GM18507 (cell line): ENCODE measurements at regions not wholly inside any gene's neighbourhood (a gene's known extent, or its start where the extent isn't known, plus 50 kb on each side); places are given as distances from the start of the nearest gene placed in this dataset.

Experiments
- DNase-seq: peaks from one replicate; pipeline ENCODE4 v3.0.0; 2011; ENCODE audit warnings: low read depth; ENCODE audit not compliant: insufficient read length; ENCODE audit errors: extremely low spot score
- FAIRE-seq: peaks from 2 replicates; lab custom pipeline; 2011; peaks lifted over from hg19 to GRCh38; lab: Jason Lieb, UNC

DNA sequence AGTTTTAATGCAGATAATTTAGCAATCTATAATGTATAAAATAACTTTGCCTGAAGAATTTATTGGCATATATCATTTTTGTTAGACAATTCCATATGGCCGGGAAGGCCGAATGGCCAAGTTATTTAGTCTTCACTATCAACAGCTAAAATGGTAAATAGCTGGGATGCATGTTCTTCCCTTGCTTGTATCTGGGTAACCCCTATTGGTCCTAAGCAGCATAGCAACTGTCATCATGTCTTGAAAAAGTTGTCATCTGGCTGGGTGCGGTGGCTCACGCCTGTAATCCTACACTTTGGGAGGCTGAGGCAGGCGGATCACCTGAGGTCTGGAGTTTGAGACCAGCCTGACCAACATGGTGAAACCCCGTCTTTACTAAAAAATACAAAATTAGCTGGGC is 340.0 kb upstream of the DPYD start:
- DNase-seq (no peak), FAIRE-seq (no peak)

GRCh38 chr1:98260412-98260811 is 339.6 kb upstream of the DPYD start:
- DNase-seq (no peak), FAIRE-seq (no peak)

DNA sequence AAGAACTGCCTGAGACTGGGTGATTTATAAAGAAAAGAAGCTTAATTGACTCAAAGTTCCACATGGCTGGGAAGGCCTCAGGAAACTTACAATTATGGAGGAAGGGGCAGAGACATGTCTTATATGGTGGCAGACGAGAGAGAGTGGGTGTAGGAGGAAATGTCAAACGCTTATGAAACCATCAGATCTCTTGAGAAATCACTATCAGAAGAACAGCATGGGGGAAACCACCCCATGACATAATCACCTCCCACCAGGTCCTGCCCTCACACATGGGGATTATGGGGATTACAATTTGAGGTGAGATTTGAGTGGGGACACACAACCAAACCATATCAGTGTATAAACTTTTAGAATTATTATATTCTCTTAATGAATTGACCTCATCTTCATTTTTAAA is 335.9 kb upstream of the DPYD start:
- FAIRE-seq (no peak), DNase-seq (no peak)

GRCh38 chr1:98253145-98253544 is 332.3 kb upstream of the DPYD start:
- DNase-seq (no peak), FAIRE-seq (no peak)

DNA sequence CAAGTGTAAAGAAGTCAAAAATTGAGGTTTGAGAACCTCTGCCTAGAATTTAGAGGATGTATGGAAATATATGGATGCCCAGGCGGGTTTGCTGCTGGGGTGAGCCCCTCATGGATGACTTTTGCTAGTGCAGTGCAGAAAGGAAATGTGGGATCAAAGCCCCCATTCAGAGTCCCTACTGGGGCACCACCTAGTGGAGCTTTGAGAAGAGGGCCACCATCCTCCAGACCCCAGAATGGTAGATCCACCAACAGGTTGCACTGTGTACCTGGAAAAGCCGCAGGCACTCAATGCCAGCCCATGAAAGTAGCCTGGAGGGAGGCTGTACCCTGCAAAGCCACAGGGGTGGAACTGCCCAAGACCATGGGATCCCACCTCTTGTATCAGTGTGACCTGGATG is 330.7 kb upstream of the DPYD start:
- FAIRE-seq, result no peak
- no peak for DNase-seq

DNA sequence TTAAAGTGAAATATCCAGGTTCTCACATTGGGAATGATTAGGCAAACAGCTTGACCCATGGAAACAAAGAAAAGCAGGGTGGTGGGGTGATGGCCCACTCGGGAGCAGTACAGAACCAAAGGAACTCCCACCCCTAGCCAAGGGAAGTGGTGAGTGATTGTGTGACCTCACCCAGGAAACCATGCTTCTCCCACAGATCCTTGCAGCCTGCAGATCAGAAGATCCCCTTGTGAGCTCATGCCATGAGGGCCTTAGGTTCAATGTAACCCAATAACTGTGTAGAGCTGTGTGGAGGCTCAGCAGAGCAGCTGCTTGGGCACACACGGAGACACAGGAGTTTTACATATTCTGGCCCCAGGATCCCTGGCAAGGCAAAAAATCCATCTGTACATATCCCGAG is 311.8 kb upstream of the DPYD start:
- no peak for DNase-seq
- no peak for FAIRE-seq

DNA sequence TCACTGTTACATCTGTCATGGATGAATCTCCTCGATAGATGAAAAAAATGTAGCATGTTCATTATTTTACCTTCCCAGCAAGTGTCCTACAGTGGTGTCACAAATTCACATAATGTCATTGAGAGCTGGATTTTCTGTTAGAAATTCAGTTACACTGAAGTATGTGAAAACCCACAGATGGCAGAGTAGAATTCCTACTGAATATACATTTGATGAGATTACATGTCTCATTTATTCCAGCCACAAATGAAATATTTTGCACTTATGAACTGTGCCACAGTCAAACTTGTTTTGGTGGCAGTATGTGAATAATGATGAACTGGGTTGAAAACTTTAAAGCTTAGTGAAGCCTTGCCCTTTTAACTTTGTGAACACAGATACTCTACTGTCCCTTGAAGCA is 301.9 kb upstream of the DPYD start:
- FAIRE-seq (no peak), DNase-seq (no peak)

GRCh38 chr1:98221923-98222322 is 301.1 kb upstream of the DPYD start:
- no peak for FAIRE-seq
- DNase-seq, result no peak

- FAIRE-seq (no peak), DNase-seq (no peak)
These were observed 296.8 kb upstream of the DPYD start for GRCh38 chr1:98217601-98218000.

DNA sequence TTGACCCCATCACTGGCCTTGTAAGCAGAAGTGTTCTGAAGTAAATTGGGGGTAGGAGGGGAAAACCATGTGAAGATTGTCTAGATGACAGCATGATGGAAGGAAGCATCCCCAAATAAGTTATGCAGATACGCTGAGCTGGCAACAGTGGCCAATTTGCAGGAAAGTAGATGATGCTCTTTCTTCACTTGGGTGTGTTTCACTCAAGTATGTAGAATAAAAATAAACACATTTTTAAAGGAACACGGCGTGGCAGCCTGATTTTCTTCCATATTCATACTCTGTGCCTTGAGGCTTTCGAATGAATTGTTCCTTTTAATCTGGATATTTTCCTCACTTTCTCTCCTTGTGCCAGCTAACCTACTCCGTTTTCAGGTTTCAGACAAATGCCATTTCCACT is 295.5 kb upstream of the DPYD start:
- DNase-seq (no peak), FAIRE-seq (no peak)

DNA sequence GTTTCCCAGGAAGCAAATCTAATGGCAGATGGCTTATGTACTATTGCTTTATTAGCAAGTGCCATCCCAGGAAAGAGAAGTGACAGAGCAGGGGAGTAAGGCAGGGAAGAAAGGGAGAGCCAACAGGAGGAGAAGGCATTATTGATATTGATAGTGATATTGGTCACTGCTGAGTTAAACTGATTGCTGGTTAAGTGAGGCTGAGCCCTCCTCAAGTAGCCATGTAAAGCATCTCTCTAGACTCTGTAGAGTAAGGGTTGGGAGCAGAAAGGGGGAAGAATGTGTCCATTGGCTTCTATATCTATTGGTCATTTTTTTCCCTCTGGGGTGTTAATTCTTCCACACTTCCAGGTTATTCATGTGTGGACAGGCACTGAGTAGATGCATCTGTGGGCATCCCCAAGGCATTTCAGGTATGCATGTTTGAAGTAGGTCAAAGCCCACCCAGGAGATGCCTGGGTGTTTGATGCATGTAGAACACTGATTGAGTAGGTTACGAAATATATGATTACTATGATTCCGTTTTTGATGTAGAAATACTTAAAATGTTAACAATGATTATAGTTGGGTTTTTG is 290.5 kb upstream of the DPYD start:
- no peak for DNase-seq
- FAIRE-seq, result no peak

GRCh38 chr1:98210563-98210962 is 289.7 kb upstream of the DPYD start:
- FAIRE-seq (no peak), DNase-seq (no peak)

DNA sequence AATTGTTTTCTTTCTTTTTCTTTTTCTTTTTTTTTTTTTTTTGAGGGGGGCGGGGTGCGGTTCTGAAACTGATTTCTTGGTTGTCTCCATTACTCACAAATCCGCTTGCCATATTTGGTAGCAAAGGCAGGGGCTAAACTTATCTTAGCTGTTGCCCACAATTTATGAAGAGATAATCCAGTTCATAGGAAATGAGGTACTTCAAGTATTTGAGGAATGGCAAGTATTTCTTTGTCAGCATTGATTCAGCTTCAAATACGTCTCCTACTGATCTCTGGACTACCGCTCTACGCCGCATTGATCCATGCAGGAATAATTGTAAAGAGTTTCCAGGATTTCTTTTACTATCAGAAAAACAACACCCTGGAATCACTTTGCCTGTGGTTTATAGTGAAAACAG is 289.2 kb upstream of the DPYD start:
- FAIRE-seq, result no peak
- no peak for DNase-seq

DNA sequence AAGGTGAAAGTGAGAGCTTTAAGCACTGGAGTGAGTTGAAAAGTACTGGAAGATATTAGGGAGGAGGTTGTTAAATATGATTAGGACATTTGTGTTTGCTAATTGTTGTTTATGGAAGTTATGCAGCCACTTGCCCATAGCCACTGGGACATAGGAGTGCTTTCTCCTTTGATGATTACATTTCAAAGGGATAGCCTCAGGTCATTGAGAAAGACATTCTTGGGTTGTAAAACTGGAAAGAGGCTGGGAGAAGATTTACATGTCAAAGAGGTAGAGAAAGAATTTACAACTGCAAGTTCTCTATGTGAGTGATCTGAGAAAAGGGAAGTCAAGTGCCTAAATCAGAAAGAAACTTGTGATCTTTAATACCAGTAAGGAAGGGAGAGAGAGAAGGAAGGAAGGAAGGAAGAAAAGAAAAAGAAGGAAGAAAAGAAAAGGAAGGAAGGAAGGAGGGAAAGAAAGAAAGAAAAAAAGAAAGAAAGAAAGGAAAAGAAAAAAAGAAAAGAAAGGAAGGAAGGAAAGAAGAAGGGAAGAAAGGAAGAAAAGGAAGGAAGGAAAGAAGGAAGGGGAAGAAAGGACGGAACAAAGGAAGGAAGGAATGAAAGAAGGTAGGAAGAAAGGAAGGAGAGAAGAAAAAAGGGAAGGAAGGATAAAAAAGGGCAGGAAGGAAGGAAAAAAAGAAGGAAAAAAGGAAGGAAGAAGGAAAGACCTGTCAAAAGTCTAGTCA is 284.6 kb upstream of the DPYD start:
- FAIRE-seq (no peak), DNase-seq (no peak)

- FAIRE-seq, result no peak
- DNase-seq, result no peak
These were observed 282.6 kb upstream of the DPYD start for GRCh38 chr1:98203466-98203865.

GRCh38 chr1:98201666-98202081 is 280.8 kb upstream of the DPYD start:
- FAIRE-seq, result no peak
- DNase-seq, result no peak

- FAIRE-seq, result no peak
These were observed 276.5 kb upstream of the DPYD start for GRCh38 chr1:98197356-98197755.

DNA sequence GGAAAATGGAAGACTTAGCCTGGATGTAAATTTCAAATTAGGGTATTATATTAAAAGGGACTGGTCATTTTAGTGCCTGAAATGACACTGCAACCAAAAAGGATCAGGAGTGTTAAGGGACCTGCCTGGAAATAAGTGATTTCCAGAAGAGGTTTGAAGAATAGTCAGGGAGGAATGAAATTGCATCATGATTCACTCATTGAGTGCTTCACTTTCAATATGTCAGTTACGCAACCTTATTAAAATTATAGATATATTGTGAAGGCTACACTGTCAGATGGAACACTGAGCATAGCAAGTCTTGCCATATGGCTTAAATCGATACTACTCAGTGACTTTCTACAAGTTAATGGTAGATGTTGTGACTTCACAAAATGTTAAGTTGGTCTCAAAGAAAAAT is 275.2 kb upstream of the DPYD start:
- DNase-seq (no peak), FAIRE-seq (no peak)

More at GRCh38 chr1:98197356-98197755, 276.5 kb upstream of the DPYD start:
- no peak for DNase-seq

DNA sequence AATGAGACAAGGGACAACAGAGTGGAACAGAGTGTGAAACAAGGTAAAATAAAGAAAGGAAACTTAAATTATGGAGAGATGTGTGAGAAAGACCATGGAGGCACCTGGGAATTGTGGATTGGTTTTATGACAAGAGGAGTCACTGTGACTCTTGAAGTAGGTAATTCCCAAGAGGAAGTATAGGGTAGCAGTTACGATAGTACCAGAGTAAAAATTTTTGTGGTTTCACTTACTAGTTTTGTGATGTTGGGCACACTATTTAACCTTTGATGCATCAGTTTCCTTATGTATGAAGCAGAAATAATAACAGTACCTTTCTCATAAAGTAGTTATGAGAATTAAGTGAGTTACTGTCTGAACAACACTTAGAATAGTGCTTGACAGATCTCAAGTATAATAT is 267.9 kb upstream of the DPYD start:
- FAIRE-seq, result no peak
- no peak for DNase-seq

GRCh38 chr1:98184856-98185255 is 264.0 kb upstream of the DPYD start:
- no peak for FAIRE-seq
- no peak for DNase-seq

DNA sequence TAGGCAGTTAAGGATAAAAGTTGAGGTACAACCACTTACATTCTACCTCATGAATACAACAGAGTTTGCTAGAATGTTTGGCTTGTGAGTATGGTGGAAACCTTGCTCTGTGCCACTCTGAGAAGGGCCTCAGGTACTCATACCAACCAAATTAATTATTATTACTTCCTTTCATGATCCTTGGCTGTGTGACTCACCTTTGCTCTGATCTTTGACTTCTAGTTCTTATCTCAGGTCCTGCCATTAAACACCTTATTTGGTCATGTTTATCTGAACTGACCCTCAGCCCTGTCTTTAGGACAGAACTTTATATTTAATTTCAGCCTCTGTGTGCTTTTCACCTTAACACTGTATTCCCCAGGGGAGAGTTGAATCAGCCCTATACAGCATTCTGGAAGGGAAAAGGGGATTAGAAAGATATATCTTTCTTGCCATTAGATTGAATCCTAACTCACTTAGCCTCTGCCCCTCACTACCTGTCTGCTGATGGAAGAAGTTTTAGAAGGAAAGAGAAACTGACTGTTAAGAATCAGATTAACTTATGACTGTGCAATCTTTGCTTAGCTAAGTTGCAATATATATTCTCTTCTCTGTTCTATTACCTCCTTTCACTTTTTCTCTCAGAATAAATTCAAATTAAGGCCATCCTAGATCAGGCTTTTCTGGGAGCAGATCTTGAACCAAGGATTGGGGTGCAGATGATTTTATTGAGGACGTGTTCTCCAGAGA is 260.4 kb upstream of the DPYD start:
- FAIRE-seq (no peak), DNase-seq (no peak)
